GM12874 (cell line): ENCODE measurements at regions not wholly inside any gene's neighbourhood (a gene's known extent, or its start where the extent isn't known, plus 50 kb on each side); places are given as distances from the start of the nearest gene placed in this dataset.

Source experiments
- TF ChIP-seq, protein P1 (sequence below): IDR thresholded peaks from 2 replicates; pipeline ENCODE4 v1.5.1; 2011; ENCODE audit warnings: low read depth, mild to moderate bottlenecking, control low read depth, low read length, moderate library complexity; ENCODE audit not compliant: insufficient read depth

DNA sequence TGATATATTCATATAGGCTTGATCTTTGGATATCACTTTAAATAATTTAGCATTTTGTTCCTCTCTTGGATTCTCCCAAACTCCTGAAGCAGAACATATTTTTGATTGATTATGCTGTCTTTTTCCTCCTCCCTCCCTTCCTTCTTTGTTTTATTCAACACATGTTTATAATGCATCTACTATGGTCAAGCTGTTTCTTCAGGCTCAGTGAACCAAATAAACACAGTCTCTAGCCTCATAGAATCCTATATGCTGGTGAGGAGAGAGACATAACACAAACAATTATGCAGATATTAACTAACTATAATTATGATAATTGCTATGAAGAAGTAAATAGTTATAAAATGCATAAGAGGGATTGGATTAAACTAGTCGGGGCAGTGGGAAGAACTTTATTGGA, 1023.6 kb upstream of the RAG2 start:
- TF ChIP-seq, protein P1, sequence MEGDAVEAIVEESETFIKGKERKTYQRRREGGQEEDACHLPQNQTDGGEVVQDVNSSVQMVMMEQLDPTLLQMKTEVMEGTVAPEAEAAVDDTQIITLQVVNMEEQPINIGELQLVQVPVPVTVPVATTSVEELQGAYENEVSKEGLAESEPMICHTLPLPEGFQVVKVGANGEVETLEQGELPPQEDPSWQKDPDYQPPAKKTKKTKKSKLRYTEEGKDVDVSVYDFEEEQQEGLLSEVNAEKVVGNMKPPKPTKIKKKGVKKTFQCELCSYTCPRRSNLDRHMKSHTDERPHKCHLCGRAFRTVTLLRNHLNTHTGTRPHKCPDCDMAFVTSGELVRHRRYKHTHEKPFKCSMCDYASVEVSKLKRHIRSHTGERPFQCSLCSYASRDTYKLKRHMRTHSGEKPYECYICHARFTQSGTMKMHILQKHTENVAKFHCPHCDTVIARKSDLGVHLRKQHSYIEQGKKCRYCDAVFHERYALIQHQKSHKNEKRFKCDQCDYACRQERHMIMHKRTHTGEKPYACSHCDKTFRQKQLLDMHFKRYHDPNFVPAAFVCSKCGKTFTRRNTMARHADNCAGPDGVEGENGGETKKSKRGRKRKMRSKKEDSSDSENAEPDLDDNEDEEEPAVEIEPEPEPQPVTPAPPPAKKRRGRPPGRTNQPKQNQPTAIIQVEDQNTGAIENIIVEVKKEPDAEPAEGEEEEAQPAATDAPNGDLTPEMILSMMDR: no peak

DNA sequence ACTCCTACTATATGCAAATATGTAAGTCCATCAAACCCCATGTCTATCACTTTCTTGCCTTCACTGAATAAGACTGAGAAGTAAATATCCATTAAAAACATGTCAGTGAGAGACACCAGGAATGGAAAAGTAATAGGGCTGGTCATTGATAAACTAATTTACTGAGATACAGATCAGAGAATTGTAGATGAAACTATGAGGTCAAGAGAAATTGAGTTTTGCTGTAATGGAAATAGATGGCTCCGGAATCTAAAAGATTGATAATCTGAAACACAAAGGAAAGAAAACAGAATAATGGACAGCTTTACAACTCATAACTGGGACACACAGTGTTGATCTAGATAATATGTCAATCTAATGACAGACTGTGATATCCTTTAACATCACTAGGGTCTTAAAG, 1018.3 kb upstream of the RAG2 start:
- TF ChIP-seq, protein P1: no peak

DNA sequence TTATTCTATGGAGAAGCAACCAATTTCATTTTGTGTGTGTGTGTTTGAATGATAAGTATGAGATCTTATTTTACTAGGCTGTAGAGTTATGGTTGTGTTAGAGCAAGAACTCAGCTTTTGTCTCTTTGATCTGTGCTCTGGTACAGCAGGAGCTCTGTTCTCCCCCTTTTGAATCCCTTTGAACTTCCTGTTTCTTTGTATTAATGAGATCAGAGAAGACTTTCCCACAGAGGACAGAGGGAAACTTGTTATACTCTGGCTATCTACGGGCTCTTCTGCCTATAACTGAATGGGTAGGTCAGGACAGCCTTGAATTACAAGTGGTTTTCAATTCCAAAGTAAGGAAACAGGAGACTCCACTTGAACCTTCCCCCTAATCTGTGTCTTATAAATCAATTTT, 1015.0 kb upstream of the RAG2 start:
- TF ChIP-seq, protein P1: no peak

DNA sequence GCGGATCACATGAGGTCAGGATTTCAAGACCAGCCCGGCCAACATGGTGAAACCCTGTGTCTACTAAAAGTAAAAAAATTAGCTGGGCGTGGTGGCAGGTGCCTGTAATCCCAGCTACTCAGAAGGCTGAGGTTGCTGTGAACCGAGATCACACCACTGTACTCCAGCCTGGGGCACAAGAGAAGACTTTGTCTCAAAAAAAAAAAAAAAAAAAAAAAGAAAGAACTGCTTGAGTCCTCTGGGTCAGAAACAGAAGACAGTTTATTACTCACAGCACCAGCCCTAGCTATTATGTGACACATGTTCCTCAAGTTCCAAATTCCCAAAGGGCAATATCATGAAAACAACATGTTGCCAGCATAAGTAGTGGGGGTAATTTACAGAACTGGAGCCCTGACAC, 1014.1 kb upstream of the RAG2 start:
- TF ChIP-seq, protein P1: no peak

DNA sequence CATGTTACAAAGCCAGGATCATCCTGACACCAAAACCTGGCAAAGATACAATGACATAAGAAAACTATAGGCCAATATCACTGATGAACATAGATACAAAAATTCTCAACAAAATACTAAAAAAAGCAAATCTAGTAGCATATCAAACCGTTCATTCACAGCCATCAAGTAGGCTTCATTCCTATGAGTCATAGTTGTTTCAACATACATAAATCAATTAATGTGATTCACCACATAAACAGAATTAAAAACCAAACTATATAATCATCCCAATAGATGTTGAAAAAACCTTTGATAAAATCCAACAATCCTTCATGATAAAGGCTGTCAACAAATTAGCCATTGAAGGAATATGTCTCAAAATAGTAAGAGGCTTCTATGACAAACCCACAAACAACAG, 1007.2 kb upstream of the RAG2 start:
- TF ChIP-seq, protein P1: no peak

DNA sequence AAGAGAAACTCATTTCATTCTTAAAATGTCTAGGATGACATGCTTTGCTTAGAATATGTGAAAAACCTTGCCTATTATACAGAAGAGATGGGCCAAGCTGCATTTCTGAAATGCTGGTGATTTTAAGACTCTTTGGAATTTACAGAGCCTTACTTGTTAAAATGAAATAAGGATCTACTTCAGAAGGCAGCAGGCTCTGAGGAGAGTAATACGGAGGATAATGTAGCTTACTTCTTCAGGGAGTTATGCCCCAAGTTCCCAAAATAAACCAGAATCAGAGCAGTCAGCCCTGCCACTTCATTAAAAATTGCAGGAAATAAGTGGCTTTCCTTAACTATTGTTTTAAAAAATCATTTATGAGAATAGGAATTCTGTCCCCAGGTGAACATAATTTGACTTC, 1000.3 kb upstream of the RAG2 start:
- TF ChIP-seq, protein P1: no peak

DNA sequence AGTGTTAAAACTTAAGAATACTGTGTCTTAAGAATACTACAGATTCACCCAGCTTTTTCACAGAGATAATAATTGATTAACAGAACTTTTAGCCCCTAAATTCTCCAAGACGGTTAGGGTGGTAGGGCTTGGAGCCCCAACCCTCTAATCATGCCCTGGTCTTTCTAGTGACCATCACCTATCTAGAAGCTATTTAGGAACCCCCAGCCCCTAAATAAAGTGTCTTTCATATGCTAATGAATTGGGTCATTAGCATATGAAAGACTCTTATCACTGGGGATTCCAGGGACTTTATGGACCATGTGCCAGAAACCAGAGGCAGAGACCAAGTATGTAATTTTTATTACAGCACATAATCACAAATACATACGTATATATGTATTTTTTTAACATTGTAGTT, 999.7 kb upstream of the RAG2 start:
- TF ChIP-seq, protein P1: no peak

DNA sequence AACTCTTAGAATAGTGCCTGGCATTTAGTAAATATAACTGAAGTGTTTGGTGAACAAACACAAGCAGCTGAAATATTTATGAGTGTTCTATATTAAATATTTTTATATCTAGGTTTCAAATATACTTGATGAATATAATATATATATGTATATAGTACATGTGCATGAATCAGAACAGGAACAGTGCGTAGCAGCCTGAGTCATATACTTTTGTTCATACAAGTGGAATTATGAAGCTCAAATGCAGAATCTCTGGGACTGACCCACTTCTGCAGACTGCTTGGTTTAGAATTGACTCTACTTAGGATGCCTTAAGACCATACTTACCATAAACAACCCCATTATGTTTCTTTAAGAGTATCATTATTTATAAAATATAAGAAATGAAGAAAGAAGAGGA, 997.8 kb upstream of the RAG2 start:
- TF ChIP-seq, protein P1: no peak
